Natural killer cell (primary cell): ENCODE measurements at regions not wholly inside any gene's neighbourhood (a gene's known extent, or its start where the extent isn't known, plus 50 kb on each side); places are given as distances from the start of the nearest gene placed in this dataset.

ENCODE experiments used
- ATAC-seq, 3 donors: fragments of 150-1000 bp in 2 of 3; fragments of 200-7000 bp in 1 of 3; cut with Tn5 transposase; 1 replicate in 1 of 3; 2 replicates in 2 of 3; pipeline ENCODE4 v1.10.0; 2021; ENCODE audit warnings: mild to moderate bottlenecking in 2 of 3, moderate library complexity in 2 of 3
- DNase-seq, 2 donors: peaks; one replicate each; pipeline versions ENCODE4 v3.0.0 to v3.0.0-alpha.2; 2013 to 2021; ENCODE audit warnings: mixed read lengths in 1 of 2
- H3K27ac ChIP-seq: one replicate; pipeline ENCODE4 v1.5.1; 2013; ENCODE audit warnings: mild to moderate bottlenecking, low read length
- H3K27me3 ChIP-seq: one replicate; pipeline ENCODE4 v1.6.1; 2013; ENCODE audit warnings: low read length; ENCODE audit not compliant: control insufficient read depth, insufficient read depth
- H3K36me3 ChIP-seq: one replicate; pipeline ENCODE4 v1.6.1; 2013; ENCODE audit warnings: low read length; ENCODE audit not compliant: control insufficient read depth, insufficient read depth
- H3K4me1 ChIP-seq: one replicate; pipeline ENCODE4 v1.6.1; 2013; ENCODE audit warnings: low read length; ENCODE audit not compliant: control insufficient read depth, insufficient read depth
- H3K4me3 ChIP-seq: one replicate; pipeline ENCODE4 v1.5.1; 2013; ENCODE audit warnings: low read length
- H3K9me3 ChIP-seq: one replicate; pipeline ENCODE4 v1.6.1; 2013; ENCODE audit warnings: low read length; ENCODE audit not compliant: control insufficient read depth, insufficient read depth
- H3K27ac Mint-ChIP-seq, 2 donors: one replicate each; pipeline ENCODE4 v1.8.0; 2022; ENCODE audit warnings: mild to moderate bottlenecking in 2 of 2, mixed read lengths in 2 of 2, moderate library complexity in 1 of 2
- H3K27me3 Mint-ChIP-seq, 2 donors: one replicate each; pipeline ENCODE4 v1.8.0; 2022; ENCODE audit warnings: low read depth in 2 of 2, mixed read lengths in 2 of 2
- H3K36me3 Mint-ChIP-seq: one replicate; pipeline ENCODE4 v1.8.0; 2022; ENCODE audit warnings: mixed read lengths
- H3K4me1 Mint-ChIP-seq, 2 donors: one replicate each; pipeline ENCODE4 v1.8.0; 2022; ENCODE audit warnings: mixed read lengths in 2 of 2
- H3K4me3 Mint-ChIP-seq: one replicate; pipeline ENCODE4 v1.8.0; 2022; ENCODE audit warnings: mild to moderate bottlenecking, moderate library complexity, mixed read lengths
- H3K9me3 Mint-ChIP-seq, 2 donors: one replicate each; pipeline ENCODE4 v1.8.0; 2022; ENCODE audit warnings: mixed read lengths in 2 of 2
- WGBS: methylation state at CpG from one replicate; pipeline ENCODE4 v1.1.7; 2013; ENCODE audit warnings: missing lambda C conversion rate; ENCODE audit not compliant: insufficient coverage; 5-methylcytosine and 5-hydroxymethylcytosine counted together
- intact Hi-C: fragments of 100-400 bp; cut with micrococcal nuclease; formaldehyde crosslinking; loops from one replicate; pipeline ENCODE4 v1.14.2; 2022
- TF ChIP-seq, protein P1 (sequence below): fragments of 200-600 bp; IDR thresholded peaks from one replicate; pipeline ENCODE4 v1.8.0; 2022; ENCODE audit warnings: antibody characterized with exemption

- WGBS, result 71% methylated on average over 3 of the region's 4 CpGs
- H3K4me1 Mint-ChIP-seq, result no peaks in the 10 kb centered on the region
- H3K27ac Mint-ChIP-seq, result no peak overlapping the region
- TF ChIP-seq, protein P1, sequence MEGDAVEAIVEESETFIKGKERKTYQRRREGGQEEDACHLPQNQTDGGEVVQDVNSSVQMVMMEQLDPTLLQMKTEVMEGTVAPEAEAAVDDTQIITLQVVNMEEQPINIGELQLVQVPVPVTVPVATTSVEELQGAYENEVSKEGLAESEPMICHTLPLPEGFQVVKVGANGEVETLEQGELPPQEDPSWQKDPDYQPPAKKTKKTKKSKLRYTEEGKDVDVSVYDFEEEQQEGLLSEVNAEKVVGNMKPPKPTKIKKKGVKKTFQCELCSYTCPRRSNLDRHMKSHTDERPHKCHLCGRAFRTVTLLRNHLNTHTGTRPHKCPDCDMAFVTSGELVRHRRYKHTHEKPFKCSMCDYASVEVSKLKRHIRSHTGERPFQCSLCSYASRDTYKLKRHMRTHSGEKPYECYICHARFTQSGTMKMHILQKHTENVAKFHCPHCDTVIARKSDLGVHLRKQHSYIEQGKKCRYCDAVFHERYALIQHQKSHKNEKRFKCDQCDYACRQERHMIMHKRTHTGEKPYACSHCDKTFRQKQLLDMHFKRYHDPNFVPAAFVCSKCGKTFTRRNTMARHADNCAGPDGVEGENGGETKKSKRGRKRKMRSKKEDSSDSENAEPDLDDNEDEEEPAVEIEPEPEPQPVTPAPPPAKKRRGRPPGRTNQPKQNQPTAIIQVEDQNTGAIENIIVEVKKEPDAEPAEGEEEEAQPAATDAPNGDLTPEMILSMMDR, result no peak
- Histone ChIP-seq H3K27me3 (no peaks in the 10 kb centered on the region), H3K36me3 (no peaks in the 10 kb centered on the region), H3K9me3 (no peaks in the 10 kb centered on the region), H3K4me1 (no peaks in the 10 kb centered on the region), H3K27ac (no peak overlapping the region), H3K4me3 (no peak overlapping the region)
- H3K36me3 Mint-ChIP-seq, result no peaks in the 10 kb centered on the region
- no peak for DNase-seq
- no peaks in the 10 kb centered on the region for H3K9me3 Mint-ChIP-seq
- intact Hi-C loops, result no loop called here
- no peak overlapping the region for H3K4me3 Mint-ChIP-seq
- H3K27me3 Mint-ChIP-seq, result peaks cover 12 to 19% of the 10 kb centered on the region in 2 donors
- no peak for ATAC-seq
These were observed 119.0 kb downstream of the SUCNR1 start for GRCh38 chr3:151992326-151993041.

- Histone ChIP-seq H3K4me3 (no peak overlapping the region), H3K4me1 (no peaks in the 10 kb centered on the region), H3K36me3 (no peaks in the 10 kb centered on the region), H3K27ac (no peak overlapping the region), H3K27me3 (no peaks in the 10 kb centered on the region), H3K9me3 (no peaks in the 10 kb centered on the region)
- intact Hi-C loops, result no loop called here
- no peaks in the 10 kb centered on the region for H3K4me1 Mint-ChIP-seq
- H3K9me3 Mint-ChIP-seq, result no peaks in the 10 kb centered on the region
- DNase-seq (no peak), ATAC-seq (no peak)
- TF ChIP-seq, protein P1, result no peak
- H3K4me3 Mint-ChIP-seq, result no peak overlapping the region
- H3K36me3 Mint-ChIP-seq, result no peaks in the 10 kb centered on the region
- WGBS, result no CpG with 5 or more reads among the region's 1 CpG
- no peak overlapping the region for H3K27ac Mint-ChIP-seq
- peaks cover 12 to 13% of the 10 kb centered on the region in 2 donors for H3K27me3 Mint-ChIP-seq
These were observed 121.6 kb downstream of the SUCNR1 start for GRCh38 chr3:151995091-151995490.

DNA sequence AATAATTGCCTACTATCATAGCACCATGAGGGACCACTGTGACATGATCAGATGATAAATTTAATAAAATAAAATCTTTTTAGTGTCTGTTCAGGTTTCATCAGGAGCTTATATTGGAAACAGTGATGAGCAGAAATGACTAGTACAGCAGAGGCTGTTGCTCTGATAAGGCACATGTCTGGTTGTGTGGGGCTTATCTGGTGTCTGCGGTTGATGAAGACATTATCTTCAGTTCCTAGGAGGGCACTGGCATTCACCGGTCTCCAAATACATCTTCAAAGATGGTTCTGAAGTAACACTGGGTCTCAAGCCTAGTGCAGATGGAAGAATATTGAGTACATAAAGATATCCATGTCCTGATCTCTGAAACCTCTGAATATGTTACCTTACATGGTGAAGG is 125.3 kb downstream of the SUCNR1 start:
- DNase-seq (no peak), ATAC-seq (no peak)
- Histone ChIP-seq H3K36me3 (no peaks in the 10 kb centered on the region), H3K27me3 (no peaks in the 10 kb centered on the region), H3K4me3 (no peak overlapping the region), H3K27ac (no peak overlapping the region), H3K4me1 (no peaks in the 10 kb centered on the region), H3K9me3 (no peaks in the 10 kb centered on the region)
- H3K27ac Mint-ChIP-seq, result no peak overlapping the region
- TF ChIP-seq, protein P1, result no peak
- no peaks in the 10 kb centered on the region for H3K36me3 Mint-ChIP-seq
- H3K4me3 Mint-ChIP-seq, result no peak overlapping the region
- H3K4me1 Mint-ChIP-seq, result no peaks in the 10 kb centered on the region
- WGBS, result 97% methylated on average over 2 of the region's 2 CpGs
- peaks cover 0 to 3% of the 10 kb centered on the region in 2 donors for H3K27me3 Mint-ChIP-seq
- no peaks in the 10 kb centered on the region for H3K9me3 Mint-ChIP-seq
- intact Hi-C loops, result no loop called here

DNA sequence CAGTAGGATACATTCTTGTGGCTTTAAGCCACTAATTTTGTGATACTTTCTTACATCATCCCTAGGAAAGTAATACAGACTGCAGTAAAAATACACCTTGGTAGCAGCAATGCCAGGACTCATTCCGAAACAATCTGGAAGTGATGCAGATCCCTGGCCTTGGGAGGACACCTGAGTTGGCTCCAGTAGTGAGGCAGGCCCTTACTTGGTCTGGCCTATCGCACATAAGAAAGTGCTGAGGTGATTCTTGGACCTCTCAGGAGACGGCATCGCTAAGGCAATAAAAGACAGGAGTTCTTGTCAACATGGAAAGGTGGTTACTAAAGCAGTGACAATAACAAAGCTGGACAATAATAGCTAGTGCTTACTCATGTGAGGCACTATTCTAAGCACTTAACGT is 126.5 kb downstream of the SUCNR1 start:
- intact Hi-C loops, result no loop called here
- no peaks in the 10 kb centered on the region for H3K9me3 Mint-ChIP-seq
- no peak overlapping the region for H3K27ac Mint-ChIP-seq

More for the DNA sequence above, 126.5 kb downstream of the SUCNR1 start:
- Histone ChIP-seq H3K4me1 (no peaks in the 10 kb centered on the region), H3K36me3 (no peaks in the 10 kb centered on the region), H3K27me3 (peaks cover 2% of the 10 kb centered on the region), H3K9me3 (no peaks in the 10 kb centered on the region), H3K4me3 (no peak overlapping the region), H3K27ac (no peak overlapping the region)
- ATAC-seq, result no peak
- Mint-ChIP-seq H3K36me3 (no peaks in the 10 kb centered on the region), H3K4me3 (no peak overlapping the region), H3K4me1 (no peaks in the 10 kb centered on the region), H3K27me3 (peaks cover 0 to 1% of the 10 kb centered on the region in 2 donors)
- TF ChIP-seq, protein P1, result no peak
- no peak for DNase-seq
- 97% methylated on average over 4 of the region's 5 CpGs for WGBS
